Activated naive CD4-positive, alpha-beta T cell treated with anti-CD3 and anti-CD28 coated beads, Interleukin-2, amount 50 U/mL, for 72 hours (primary cell): ENCODE measurements at regions not wholly inside any gene's neighbourhood (a gene's known extent, or its start where the extent isn't known, plus 50 kb on each side); places are given as distances from the start of the nearest gene placed in this dataset.

Source experiments
- ATAC-seq, 2 donors: fragments of 150-1000 bp; cut with Tn5 transposase; 2 replicates each; pipeline ENCODE4 v1.10.0; 2021; ENCODE audit warnings: mild to moderate bottlenecking in 2 of 2, moderate library complexity in 2 of 2
- DNase-seq, 2 donors: peaks; one replicate each; pipeline ENCODE4 v3.0.0; 2021 to 2022; ENCODE audit warnings: low spot score in 2 of 2
- H3K27ac Mint-ChIP-seq, 2 donors: one replicate each; pipeline ENCODE4 v1.8.0; 2022; ENCODE audit warnings: mild to moderate bottlenecking in 2 of 2, mixed read lengths in 2 of 2
- H3K36me3 Mint-ChIP-seq, 2 donors: one replicate each; pipeline ENCODE4 v1.8.0; 2022; ENCODE audit warnings: mixed read lengths in 2 of 2
- H3K9me3 Mint-ChIP-seq, 2 donors: one replicate each; pipeline ENCODE4 v1.8.0; 2022; ENCODE audit warnings: mixed read lengths in 2 of 2

DNA sequence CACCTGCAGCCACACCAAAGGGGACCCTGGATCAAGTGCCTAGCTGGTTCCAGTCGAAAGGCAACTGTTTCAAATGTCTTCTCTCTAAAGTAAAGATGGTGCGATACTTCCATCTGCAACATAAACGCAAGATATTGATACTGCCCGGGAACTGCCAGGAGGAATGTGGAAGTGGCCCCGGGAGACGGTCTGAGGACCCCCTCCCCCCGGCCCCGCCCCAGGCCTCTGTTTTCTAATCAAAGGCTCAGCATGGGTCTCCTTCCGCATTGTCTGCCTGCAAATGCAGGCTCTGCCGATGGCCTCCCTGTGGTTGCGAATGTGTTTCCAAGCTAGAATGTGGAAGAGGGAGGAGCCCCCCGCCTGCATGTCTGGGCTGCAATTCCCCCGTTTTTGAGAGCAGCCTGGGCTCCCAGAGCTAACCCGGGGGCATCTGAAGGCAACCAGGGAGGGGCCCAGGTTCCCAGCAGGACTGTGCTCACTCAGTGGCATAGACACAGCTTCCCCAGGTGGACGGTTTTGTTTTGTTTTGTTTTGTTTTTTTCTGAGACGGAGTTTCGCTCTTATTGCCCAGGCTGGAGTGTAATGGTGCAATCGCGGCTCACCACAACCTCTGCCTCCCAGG lies 223.9 kb upstream of the PPP2R2D start:
- no peak overlapping the region for H3K27ac Mint-ChIP-seq
- no peak for ATAC-seq
- H3K9me3 Mint-ChIP-seq, result peaks cover 0 to 6% of the 10 kb centered on the region in 2 donors
- no peak for DNase-seq
- H3K36me3 Mint-ChIP-seq, result peaks cover 0 to 3% of the 10 kb centered on the region in 2 donors

DNA sequence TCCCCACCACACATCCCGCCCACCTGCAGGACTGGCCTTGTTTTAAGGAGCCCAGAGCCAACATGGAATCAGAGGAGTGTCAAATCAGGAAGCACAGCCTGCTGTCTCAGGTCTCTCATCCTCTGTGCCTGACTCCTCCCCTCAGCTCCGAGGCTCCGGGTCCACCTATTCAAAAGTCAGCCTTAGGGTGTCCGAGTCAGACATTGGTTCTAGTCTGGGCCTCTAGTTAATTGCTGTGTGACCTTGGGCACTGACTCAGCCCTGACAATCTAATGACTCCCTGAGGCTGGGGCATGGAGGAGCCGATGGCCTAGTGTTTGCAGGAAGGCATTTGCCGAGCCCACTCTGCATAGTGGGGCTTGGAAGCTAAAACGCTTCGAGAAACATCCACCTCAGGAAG lies 223.1 kb upstream of the PPP2R2D start:
- ATAC-seq (no peak), DNase-seq (no peak)
- Mint-ChIP-seq H3K27ac (no peak overlapping the region), H3K9me3 (no peaks in the 10 kb centered on the region), H3K36me3 (no peaks in the 10 kb centered on the region)

GRCh38 chr10:131678171-131678570 lies 222.6 kb upstream of the PPP2R2D start:
- Mint-ChIP-seq H3K9me3 (no peaks in the 10 kb centered on the region), H3K36me3 (no peaks in the 10 kb centered on the region), H3K27ac (no peak overlapping the region)
- no peak for DNase-seq
- no peak for ATAC-seq

DNA sequence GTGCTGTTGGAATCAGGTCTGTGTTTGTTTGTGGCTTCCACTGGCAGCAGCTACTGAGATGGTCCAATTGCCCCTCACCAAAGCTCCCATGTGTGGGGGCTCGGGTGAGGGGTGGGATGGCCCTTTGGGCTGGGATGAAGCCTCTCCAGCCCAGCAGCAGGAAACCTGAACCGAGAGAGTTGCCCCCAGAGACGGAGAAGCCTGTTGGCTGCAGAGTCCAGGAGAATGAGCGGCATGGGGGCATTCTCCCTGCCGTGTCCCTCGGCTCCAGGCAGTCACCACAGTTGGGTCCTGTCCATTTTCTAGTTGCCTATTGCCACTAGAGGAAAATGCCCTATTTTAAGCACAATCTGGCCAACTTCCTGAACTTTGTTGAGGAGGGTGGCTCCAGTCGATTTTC lies 222.2 kb upstream of the PPP2R2D start:
- DNase-seq, result no peak
- Mint-ChIP-seq H3K9me3 (no peaks in the 10 kb centered on the region), H3K27ac (no peak overlapping the region), H3K36me3 (no peaks in the 10 kb centered on the region)
- ATAC-seq, result no peak

- H3K27ac Mint-ChIP-seq, result no peak overlapping the region
- no peak for ATAC-seq
- no peaks in the 10 kb centered on the region for H3K36me3 Mint-ChIP-seq
- no peak for DNase-seq
- no peaks in the 10 kb centered on the region for H3K9me3 Mint-ChIP-seq
These were observed 220.9 kb upstream of the PPP2R2D start for GRCh38 chr10:131679926-131680325.

DNA sequence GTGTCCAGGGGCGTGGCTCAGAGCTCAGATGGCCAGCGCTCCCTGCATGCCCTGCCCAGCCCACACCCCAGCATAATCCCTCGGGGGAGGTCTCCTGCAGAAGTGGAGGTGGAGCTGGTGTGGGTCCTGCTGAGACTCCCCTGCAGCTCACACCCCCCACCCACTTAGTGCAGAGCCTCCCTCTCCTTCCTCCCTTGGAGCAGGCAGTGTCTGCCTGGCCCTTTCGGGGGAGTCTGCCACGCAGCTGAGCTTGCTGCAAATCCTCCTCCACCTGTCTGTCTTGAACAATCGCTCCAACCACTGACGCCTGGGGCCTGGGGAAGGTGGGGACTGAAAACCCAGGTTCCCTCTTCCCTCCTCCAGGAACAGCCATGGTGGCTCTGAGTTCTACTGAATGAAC lies 219.7 kb upstream of the PPP2R2D start:
- no peaks in the 10 kb centered on the region for H3K36me3 Mint-ChIP-seq
- DNase-seq, result no peak
- H3K9me3 Mint-ChIP-seq, result no peaks in the 10 kb centered on the region
- no peak for ATAC-seq
- H3K27ac Mint-ChIP-seq, result no peak overlapping the region

DNA sequence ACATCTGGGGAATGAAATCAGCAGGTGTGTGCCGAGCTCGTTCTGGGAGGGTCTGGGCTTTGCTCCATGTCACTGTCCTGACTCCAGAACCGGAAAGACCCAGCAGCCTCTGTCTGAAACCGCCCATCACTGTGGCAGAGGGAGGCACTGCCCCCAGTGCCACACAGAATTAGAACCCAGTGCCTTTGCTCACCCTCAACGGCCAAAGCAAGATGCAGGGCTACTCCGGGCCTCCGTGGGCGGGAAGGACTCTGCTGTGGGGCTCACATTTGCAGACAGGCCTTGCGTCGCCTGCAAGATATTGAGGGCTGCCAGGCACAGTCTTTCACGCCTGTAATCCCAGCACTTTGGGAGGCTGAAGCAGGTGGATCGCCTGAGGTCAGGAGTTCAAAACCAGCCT lies 219.2 kb upstream of the PPP2R2D start:
- Mint-ChIP-seq H3K27ac (no peak overlapping the region), H3K9me3 (no peaks in the 10 kb centered on the region), H3K36me3 (no peaks in the 10 kb centered on the region)
- DNase-seq, result no peak
- ATAC-seq, result no peak

DNA sequence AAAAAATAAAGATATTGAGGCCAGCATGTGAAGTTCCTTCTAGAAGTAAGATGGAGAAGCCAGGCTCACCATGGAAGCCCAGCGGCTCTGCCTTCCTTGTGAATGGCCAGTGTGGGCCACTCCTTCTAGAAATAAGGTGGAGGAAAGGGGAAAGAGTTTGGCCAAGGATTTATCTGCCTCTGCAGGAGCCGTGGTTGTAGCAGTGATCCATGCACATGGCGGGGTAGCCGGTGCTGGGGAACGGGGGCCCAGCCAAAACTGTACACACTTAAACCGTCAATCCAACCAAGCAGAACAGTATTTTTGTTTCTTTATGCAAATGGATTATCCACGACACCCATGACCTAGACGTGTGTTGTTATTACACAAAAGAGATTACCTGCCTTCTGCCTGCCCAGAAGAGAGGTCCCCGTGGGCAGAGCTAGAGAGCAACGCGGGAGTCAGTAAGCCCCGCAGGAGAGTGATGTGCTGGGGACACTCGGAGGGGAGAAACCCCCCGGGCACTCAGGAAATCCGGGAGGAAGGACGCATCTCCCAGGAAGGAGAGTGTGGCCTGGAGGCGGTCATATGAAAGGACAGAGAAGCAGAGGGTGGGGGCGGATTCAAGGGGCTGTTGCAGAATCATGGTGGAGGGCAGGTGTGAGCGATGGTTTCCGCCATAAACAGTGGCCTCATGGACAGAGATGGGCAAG lies 218.4 kb upstream of the PPP2R2D start:
- H3K27ac Mint-ChIP-seq, result no peak overlapping the region
- no peak for ATAC-seq

GRCh38 chr10:131683281-131683861 lies 217.4 kb upstream of the PPP2R2D start:
- no peak for ATAC-seq
- Mint-ChIP-seq H3K27ac (no peak overlapping the region), H3K9me3 (no peaks in the 10 kb centered on the region), H3K36me3 (no peaks in the 10 kb centered on the region)
- DNase-seq, result no peak

More for the DNA sequence above, 218.4 kb upstream of the PPP2R2D start:
- DNase-seq, result no peak
- Mint-ChIP-seq H3K36me3 (no peaks in the 10 kb centered on the region), H3K9me3 (no peaks in the 10 kb centered on the region)

GRCh38 chr10:131683941-131684340 lies 216.9 kb upstream of the PPP2R2D start:
- Mint-ChIP-seq H3K36me3 (no peaks in the 10 kb centered on the region), H3K27ac (no peak overlapping the region), H3K9me3 (no peaks in the 10 kb centered on the region)
- DNase-seq (no peak), ATAC-seq (no peak)

GRCh38 chr10:131685007-131685406 lies 215.8 kb upstream of the PPP2R2D start:
- DNase-seq (no peak), ATAC-seq (no peak)
- no peak overlapping the region for H3K27ac Mint-ChIP-seq
- no peaks in the 10 kb centered on the region for H3K36me3 Mint-ChIP-seq
- no peaks in the 10 kb centered on the region for H3K9me3 Mint-ChIP-seq

DNA sequence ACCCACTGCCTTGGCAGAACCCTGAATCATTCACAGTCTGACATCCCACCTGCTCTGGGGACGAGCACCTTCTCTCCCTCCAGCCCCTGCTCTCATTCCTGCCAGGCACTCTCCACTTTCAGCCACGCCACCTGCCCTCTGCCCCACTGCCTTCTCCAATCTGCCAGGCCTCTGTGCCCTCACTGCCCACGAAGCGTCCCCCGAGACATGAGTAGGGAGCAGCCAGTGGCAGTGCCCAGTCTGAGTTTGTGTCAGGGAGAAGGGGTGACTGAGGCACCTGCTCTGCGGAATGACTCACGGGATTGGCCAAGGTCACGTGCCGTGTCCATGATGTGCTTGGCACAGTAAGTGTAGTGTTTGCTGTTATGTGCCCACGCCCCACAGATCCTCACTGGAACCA lies 215.2 kb upstream of the PPP2R2D start:
- ATAC-seq, result no peak
- H3K27ac Mint-ChIP-seq, result no peak overlapping the region
- H3K36me3 Mint-ChIP-seq, result no peaks in the 10 kb centered on the region
- no peak for DNase-seq
- H3K9me3 Mint-ChIP-seq, result no peaks in the 10 kb centered on the region

- DNase-seq, result no peak
- Mint-ChIP-seq H3K36me3 (no peaks in the 10 kb centered on the region), H3K27ac (no peak overlapping the region), H3K9me3 (no peaks in the 10 kb centered on the region)
- ATAC-seq, result no peak
These were observed 213.9 kb upstream of the PPP2R2D start for GRCh38 chr10:131686781-131687420.

DNA sequence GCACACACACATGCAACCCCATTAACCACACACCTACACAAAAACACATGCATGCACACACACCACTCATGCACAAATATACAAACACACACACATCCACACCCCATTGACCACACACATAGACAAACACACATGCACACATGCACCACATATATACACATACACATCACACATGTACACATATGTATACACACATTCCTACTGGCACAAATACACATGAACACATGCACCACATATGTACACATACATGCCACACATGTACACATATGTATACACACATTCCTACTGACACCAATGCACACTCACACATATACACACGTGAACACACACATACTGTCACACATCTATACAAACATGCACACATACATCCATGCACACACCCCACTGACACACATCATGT lies 212.5 kb upstream of the PPP2R2D start:
- H3K27ac Mint-ChIP-seq, result no peak overlapping the region
- no peaks in the 10 kb centered on the region for H3K36me3 Mint-ChIP-seq
- no peaks in the 10 kb centered on the region for H3K9me3 Mint-ChIP-seq
- ATAC-seq, result no peak
- no peak for DNase-seq

DNA sequence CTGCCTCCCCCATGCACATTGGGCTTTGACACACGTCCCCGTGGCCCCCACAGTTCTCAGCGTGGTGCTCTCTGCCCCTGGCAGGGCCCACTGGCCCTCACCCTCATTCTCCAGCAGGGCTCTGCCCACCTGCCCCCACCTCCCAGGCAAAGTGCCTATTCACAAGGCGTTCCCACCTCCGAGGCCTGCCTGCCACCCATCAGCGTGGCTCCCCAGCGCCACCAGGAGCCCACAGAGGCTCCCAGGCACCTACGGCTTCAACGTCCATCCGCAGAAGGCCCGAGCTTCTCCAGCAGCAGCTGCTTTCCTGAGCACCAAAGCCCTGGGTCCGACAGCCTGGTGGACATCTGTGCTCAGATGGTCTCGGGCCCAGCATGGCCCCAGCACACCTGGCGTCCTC lies 211.8 kb upstream of the PPP2R2D start:
- DNase-seq (no peak), ATAC-seq (no peak)
- Mint-ChIP-seq H3K36me3 (no peaks in the 10 kb centered on the region), H3K27ac (no peak overlapping the region), H3K9me3 (no peaks in the 10 kb centered on the region)

- DNase-seq (no peak), ATAC-seq (no peak)
- H3K9me3 Mint-ChIP-seq, result no peaks in the 10 kb centered on the region
- H3K27ac Mint-ChIP-seq, result no peak overlapping the region
- no peaks in the 10 kb centered on the region for H3K36me3 Mint-ChIP-seq
These were observed 211.3 kb upstream of the PPP2R2D start for GRCh38 chr10:131689486-131689885.

- Mint-ChIP-seq H3K36me3 (no peaks in the 10 kb centered on the region), H3K9me3 (no peaks in the 10 kb centered on the region), H3K27ac (no peak overlapping the region)
- ATAC-seq, result no peak
- no peak for DNase-seq
These were observed 210.7 kb upstream of the PPP2R2D start for GRCh38 chr10:131689954-131690757.
